GM12878 (cell line): ENCODE measurements at regions not wholly inside any gene's neighbourhood (a gene's known extent, or its start where the extent isn't known, plus 50 kb on each side); places are given as distances from the start of the nearest gene placed in this dataset.

Experiments
- KLF5 ChIP-seq: fragments of 450-650 bp; IDR thresholded peaks from 2 replicates; pipeline ENCODE4 v1.6.1; 2014; ENCODE audit warnings: mild to moderate bottlenecking; ENCODE audit not compliant: partially characterized antibody
- ZBTB4 ChIP-seq: fragments of 450-650 bp; formaldehyde crosslinking; IDR thresholded peaks from 2 replicates; pipeline ENCODE4 v1.4.0; 2022; ENCODE audit warnings: mild to moderate bottlenecking, moderate library complexity

GRCh38 chr4:36414248-36414647 is 132.8 kb downstream of the DTHD1 start:
- TF ChIP-seq ZBTB4 (CRISPR knock-in tag) (no peak), KLF5 (no peak)
